ENCODE measurements at regions not wholly inside any gene's neighbourhood (a gene's known extent, or its start where the extent isn't known, plus 50 kb on each side); places are given as distances from the start of the nearest gene placed in this dataset.

- Histone ChIP-seq H3K79me2 (ENCODE audit: insufficient read depth, low read length) (no peaks in the 10 kb centered on the region), H3K9me3 (ENCODE audit: low read depth, low read length) (no peaks in the 10 kb centered on the region), H3K4me3 (ENCODE audit: insufficient read depth, low read length) (no peak overlapping the region), H3K4me2 (ENCODE audit: insufficient read depth, low read length) (no peak overlapping the region), H3K4me1 (ENCODE audit: insufficient read depth, low read length) (no peaks in the 10 kb centered on the region), H4K20me1 (ENCODE audit: insufficient read depth, low read length) (no peaks in the 10 kb centered on the region), H3K27ac (ENCODE audit: low read depth, low read length) (no peak overlapping the region), H3K27me3 (ENCODE audit: insufficient read depth, low read length) (no peaks in the 10 kb centered on the region), H3K36me3 (ENCODE audit: insufficient read depth, low read length) (no peaks in the 10 kb centered on the region), H2AFZ (ENCODE audit: low read length) (no peak overlapping the region)
- no peak for DNase-seq (ENCODE audit: insufficient read length, low spot score, missing footprints)
- TF ChIP-seq CTCF (IDR thresholded peaks at IDR 0.05; ENCODE audit: extremely low read depth, low read depth, low read length) = no peak
These were observed 128.1 kb downstream of the PAPOLA start for GRCh38 chr14:96630281-96630680.

- no peak for TF ChIP-seq CTCF (IDR thresholded peaks at IDR 0.05; ENCODE audit: extremely low read depth, low read depth, low read length)
These were observed 128.8 kb downstream of the PAPOLA start for GRCh38 chr14:96631030-96631429.

GRCh38 chr14:96631621-96632362 is 129.6 kb downstream of the PAPOLA start:
- Histone ChIP-seq H2AFZ (ENCODE audit: low read length) (no peak overlapping the region), H3K79me2 (ENCODE audit: insufficient read depth, low read length) (no peaks in the 10 kb centered on the region), H3K9me3 (ENCODE audit: low read depth, low read length) (no peaks in the 10 kb centered on the region), H3K4me3 (ENCODE audit: insufficient read depth, low read length) (no peak overlapping the region), H3K27ac (ENCODE audit: low read depth, low read length) (no peak overlapping the region), H3K27me3 (ENCODE audit: insufficient read depth, low read length) (no peaks in the 10 kb centered on the region), H3K4me2 (ENCODE audit: insufficient read depth, low read length) (no peak overlapping the region), H3K36me3 (ENCODE audit: insufficient read depth, low read length) (no peaks in the 10 kb centered on the region), H3K4me1 (ENCODE audit: insufficient read depth, low read length) (no peaks in the 10 kb centered on the region), H4K20me1 (ENCODE audit: insufficient read depth, low read length) (no peaks in the 10 kb centered on the region)
- DNase-seq (ENCODE audit: insufficient read length, low spot score, missing footprints) = no peak
- no peak for TF ChIP-seq CTCF (IDR thresholded peaks at IDR 0.05; ENCODE audit: extremely low read depth, low read depth, low read length)

More at GRCh38 chr14:96631030-96631429, 128.8 kb downstream of the PAPOLA start:
- H4K20me1 ChIP-seq (ENCODE audit: insufficient read depth, low read length) = no peaks in the 10 kb centered on the region
- no peak for DNase-seq (ENCODE audit: insufficient read length, low spot score, missing footprints)
- no peak overlapping the region for H3K4me3 ChIP-seq (ENCODE audit: insufficient read depth, low read length)
- H2AFZ ChIP-seq (ENCODE audit: low read length) = no peak overlapping the region
- H3K9me3 ChIP-seq (ENCODE audit: low read depth, low read length) = no peaks in the 10 kb centered on the region
- H3K36me3 ChIP-seq (ENCODE audit: insufficient read depth, low read length) = no peaks in the 10 kb centered on the region
- no peaks in the 10 kb centered on the region for H3K27me3 ChIP-seq (ENCODE audit: insufficient read depth, low read length)
- no peak overlapping the region for H3K4me2 ChIP-seq (ENCODE audit: insufficient read depth, low read length)
- H3K4me1 ChIP-seq (ENCODE audit: insufficient read depth, low read length) = no peaks in the 10 kb centered on the region
- no peak overlapping the region for H3K27ac ChIP-seq (ENCODE audit: low read depth, low read length)
- no peaks in the 10 kb centered on the region for H3K79me2 ChIP-seq (ENCODE audit: insufficient read depth, low read length)

GRCh38 chr14:96632363-96632758 is 130.2 kb downstream of the PAPOLA start:
- Histone ChIP-seq H3K79me2 (ENCODE audit: insufficient read depth, low read length) (no peaks in the 10 kb centered on the region), H4K20me1 (ENCODE audit: insufficient read depth, low read length) (no peaks in the 10 kb centered on the region), H3K4me3 (ENCODE audit: insufficient read depth, low read length) (no peak overlapping the region), H3K27me3 (ENCODE audit: insufficient read depth, low read length) (no peaks in the 10 kb centered on the region), H3K9me3 (ENCODE audit: low read depth, low read length) (no peaks in the 10 kb centered on the region), H3K27ac (ENCODE audit: low read depth, low read length) (no peak overlapping the region), H3K4me1 (ENCODE audit: insufficient read depth, low read length) (no peaks in the 10 kb centered on the region), H2AFZ (ENCODE audit: low read length) (no peak overlapping the region), H3K4me2 (ENCODE audit: insufficient read depth, low read length) (no peak overlapping the region), H3K36me3 (ENCODE audit: insufficient read depth, low read length) (no peaks in the 10 kb centered on the region)
- TF ChIP-seq CTCF (IDR thresholded peaks at IDR 0.05; ENCODE audit: extremely low read depth, low read depth, low read length) = no peak
- no peak for DNase-seq (ENCODE audit: insufficient read length, low spot score, missing footprints)

All from osteoblast (primary cell).